GM06990 (cell line): ENCODE measurements at regions not wholly inside any gene's neighbourhood (a gene's known extent, or its start where the extent isn't known, plus 50 kb on each side); places are given as distances from the start of the nearest gene placed in this dataset.

Experiments used
- DNase-seq: peaks from one replicate; pipeline ENCODE4 v3.0.0-alpha.2; 2011; ENCODE audit not compliant: insufficient read length; ENCODE audit errors: extremely low read depth
- H3K27me3 ChIP-seq: replicated peaks from 2 replicates; pipeline ENCODE4 v1.6.0; 2011; ENCODE audit warnings: low read length; ENCODE audit not compliant: control insufficient read depth, insufficient read depth
- H3K36me3 ChIP-seq: 2 replicates; pipeline ENCODE4 v1.5.1; 2011; ENCODE audit warnings: low read length; ENCODE audit not compliant: control insufficient read depth, insufficient read depth
- H3K4me3 ChIP-seq: replicated peaks from 2 replicates; pipeline ENCODE4 v1.5.1; 2011; ENCODE audit warnings: low read depth, mild to moderate bottlenecking, control low read depth, low read length
- TF ChIP-seq, protein P1 (sequence below): IDR thresholded peaks from 2 replicates; pipeline ENCODE4 v1.5.1; 2011; ENCODE audit warnings: low read length, control low read depth, mild to moderate bottlenecking, inconsistent platforms; ENCODE audit not compliant: insufficient read depth, poor library complexity, severe bottlenecking

DNA sequence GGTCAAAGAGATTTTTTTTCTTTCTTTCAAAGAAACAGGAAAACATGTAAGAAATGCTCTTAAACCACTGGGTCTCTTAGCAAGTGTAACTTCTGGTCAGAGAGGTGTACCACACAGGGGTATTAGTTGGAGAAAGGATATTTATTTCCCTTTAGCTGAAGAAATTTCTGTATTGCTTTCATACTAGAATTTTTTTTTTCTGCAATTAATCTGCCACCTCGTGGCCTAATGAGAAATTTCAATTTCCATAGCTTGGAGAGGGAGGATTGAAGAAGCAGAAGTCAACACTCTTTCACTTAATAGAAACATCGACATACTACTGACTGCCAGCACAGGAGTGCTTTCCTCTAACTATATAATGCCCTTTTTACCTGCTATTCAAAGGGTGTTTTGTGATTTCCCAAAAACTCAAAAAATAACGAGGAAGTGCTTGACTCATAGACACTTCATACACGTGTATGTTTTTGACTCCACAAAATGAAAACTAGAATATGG is 177.6 kb upstream of the NAMPT start:
- Histone ChIP-seq H3K36me3 (no peaks in the 10 kb centered on the region), H3K4me3 (no peak overlapping the region), H3K27me3 (no peaks in the 10 kb centered on the region)
- DNase-seq = peak; percentile 18
- TF ChIP-seq, protein P1, sequence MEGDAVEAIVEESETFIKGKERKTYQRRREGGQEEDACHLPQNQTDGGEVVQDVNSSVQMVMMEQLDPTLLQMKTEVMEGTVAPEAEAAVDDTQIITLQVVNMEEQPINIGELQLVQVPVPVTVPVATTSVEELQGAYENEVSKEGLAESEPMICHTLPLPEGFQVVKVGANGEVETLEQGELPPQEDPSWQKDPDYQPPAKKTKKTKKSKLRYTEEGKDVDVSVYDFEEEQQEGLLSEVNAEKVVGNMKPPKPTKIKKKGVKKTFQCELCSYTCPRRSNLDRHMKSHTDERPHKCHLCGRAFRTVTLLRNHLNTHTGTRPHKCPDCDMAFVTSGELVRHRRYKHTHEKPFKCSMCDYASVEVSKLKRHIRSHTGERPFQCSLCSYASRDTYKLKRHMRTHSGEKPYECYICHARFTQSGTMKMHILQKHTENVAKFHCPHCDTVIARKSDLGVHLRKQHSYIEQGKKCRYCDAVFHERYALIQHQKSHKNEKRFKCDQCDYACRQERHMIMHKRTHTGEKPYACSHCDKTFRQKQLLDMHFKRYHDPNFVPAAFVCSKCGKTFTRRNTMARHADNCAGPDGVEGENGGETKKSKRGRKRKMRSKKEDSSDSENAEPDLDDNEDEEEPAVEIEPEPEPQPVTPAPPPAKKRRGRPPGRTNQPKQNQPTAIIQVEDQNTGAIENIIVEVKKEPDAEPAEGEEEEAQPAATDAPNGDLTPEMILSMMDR = peak; percentile 45

DNA sequence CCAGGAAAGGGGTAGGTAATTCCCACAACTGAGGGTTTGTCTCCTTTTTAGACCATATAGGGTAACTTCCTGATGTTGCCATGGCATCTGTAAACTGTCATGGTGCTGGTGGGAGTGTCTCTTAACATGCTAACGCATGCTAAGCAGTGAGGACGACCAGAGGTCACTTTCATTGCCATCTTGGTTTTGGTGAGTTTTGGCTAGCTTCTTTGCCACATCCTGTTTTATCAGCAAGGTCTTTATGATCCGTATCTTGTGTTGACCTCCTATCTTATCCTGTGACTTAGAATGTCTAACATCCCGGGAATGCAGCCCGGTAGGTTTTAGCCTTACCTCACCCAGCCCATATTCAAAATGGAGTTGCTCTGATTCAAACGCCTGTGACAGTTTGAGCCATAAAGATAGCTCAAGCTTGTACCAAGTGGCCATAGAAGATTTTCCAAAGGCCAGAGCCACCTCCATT is 176.0 kb upstream of the NAMPT start:
- Histone ChIP-seq H3K36me3 (no peaks in the 10 kb centered on the region), H3K27me3 (no peaks in the 10 kb centered on the region), H3K4me3 (no peak overlapping the region)
- DNase-seq = no peak
- TF ChIP-seq, protein P1 = no peak

DNA sequence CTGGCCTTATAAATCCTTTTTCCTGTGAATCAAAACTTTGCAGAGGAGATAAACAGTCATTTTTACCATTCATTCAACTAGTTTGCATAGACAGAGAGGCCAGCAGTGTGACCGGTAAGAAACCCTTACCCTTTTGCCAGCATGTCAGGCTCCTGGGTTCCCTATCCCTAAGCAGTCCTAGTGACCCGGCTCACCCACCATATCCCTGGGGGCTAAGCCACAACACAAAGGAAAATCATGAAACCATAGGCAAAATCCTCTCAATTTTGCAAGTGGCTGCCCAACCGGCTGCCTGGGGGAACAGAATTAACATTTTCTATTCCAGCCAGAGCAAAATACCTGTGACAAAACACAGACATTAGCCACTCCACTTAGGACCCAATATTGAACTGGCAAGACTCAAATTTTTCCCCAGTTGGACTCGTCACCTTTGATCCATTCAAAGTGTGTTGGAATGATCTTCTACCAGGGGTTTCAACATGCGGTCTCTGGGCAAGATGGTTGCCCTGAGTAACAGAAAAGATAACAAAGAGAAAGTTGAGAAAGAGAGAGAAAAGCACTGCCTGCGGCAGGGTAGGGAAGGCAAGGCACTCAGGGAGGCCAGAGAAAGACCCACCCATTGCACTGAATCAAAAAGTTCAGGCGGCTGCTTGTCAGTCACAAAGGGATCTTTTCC is 174.8 kb upstream of the NAMPT start:
- TF ChIP-seq, protein P1 = no peak
- Histone ChIP-seq H3K4me3 (no peak overlapping the region), H3K27me3 (no peaks in the 10 kb centered on the region), H3K36me3 (no peaks in the 10 kb centered on the region)
- no peak for DNase-seq

DNA sequence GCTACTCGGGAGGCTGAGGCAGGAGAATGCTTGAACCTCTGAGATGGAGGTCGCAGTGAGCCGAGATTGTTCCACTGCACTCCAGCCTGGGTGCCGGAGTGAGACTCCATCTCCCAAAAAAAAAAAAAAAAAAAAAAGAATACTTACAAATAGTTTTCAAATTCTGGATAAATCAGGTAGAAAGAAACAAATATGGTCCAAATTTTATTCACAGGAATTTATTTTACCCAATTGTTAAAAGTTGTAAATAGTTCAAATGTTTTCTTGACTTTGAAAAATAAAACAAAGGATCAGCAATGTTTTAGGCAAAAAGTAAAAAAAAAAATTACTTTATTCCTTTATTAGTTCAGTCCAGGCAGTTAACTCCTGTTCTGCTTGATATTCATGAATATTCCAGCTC is 172.9 kb upstream of the NAMPT start:
- TF ChIP-seq, protein P1 = no peak
- no peaks in the 10 kb centered on the region for H3K36me3 ChIP-seq
- no peak for DNase-seq

DNA sequence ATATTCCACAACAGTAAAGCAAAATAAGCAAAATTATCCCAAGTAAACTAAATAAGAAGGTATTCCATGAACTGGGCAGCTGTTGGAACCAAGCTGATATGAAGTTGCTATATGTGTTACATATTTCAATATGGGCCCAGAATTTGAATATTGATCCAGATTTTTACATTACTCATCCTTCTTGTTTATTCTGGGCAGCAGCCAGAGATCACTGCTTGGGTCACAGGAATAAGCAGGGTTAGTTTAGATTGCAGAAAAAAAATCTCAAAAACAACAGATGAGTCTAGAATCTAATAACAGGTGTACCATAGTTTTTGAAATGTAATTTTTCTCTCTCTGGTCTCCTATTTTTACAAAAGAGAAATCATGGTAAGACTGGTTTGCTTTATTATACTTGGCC is 171.5 kb upstream of the NAMPT start:
- TF ChIP-seq, protein P1 = no peak
- DNase-seq = no peak
- Histone ChIP-seq H3K36me3 (no peaks in the 10 kb centered on the region), H3K4me3 (no peak overlapping the region), H3K27me3 (no peaks in the 10 kb centered on the region)

More for the DNA sequence above, 172.9 kb upstream of the NAMPT start:
- Histone ChIP-seq H3K4me3 (no peak overlapping the region), H3K27me3 (no peaks in the 10 kb centered on the region)
